PC-3 (cell line): ENCODE measurements at regions not wholly inside any gene's neighbourhood (a gene's known extent, or its start where the extent isn't known, plus 50 kb on each side); places are given as distances from the start of the nearest gene placed in this dataset.

Source experiments
- CTCF ChIP-seq: fragments of 300-600 bp; sonication (generic); conservative IDR thresholded peaks from 2 replicates; pipeline ENCODE4 v1.5.1; 2017; ENCODE audit warnings: antibody characterized with exemption, low read depth, mild to moderate bottlenecking, low read length
- EZH2 ChIP-seq: fragments of 300-600 bp; sonication (generic); IDR thresholded peaks from one replicate; pipeline ENCODE4 v1.6.1; 2017; ENCODE audit warnings: antibody characterized with exemption, mild to moderate bottlenecking, low read length; ENCODE audit not compliant: unreplicated experiment

GRCh38 chr13:64154514-64154913 lies 2738.9 kb upstream of the PCDH20 start:
- TF ChIP-seq EZH2 (no peak), CTCF (peak; percentile 53)
